CD4-positive, alpha-beta T cell (primary cell): ENCODE measurements at regions not wholly inside any gene's neighbourhood (a gene's known extent, or its start where the extent isn't known, plus 50 kb on each side); places are given as distances from the start of the nearest gene placed in this dataset.

ENCODE experiments used
- ATAC-seq: fragments of 200-7000 bp; cut with Tn5 transposase; one replicate; pipeline ENCODE4 v1.10.0; 2022; ENCODE audit warnings: mild to moderate bottlenecking; ENCODE audit not compliant: poor library complexity
- CTCF ChIA-PET: fragments of 350-600 bp; sonication (Branson Sonifier 250); formaldehyde crosslinking; loops from one replicate; lab custom pipeline; 2021; ENCODE audit warnings: antibody characterized with exemption, inconsistent platforms; lab: Charles Lee
- POLR2A ChIA-PET: fragments of 350-600 bp; sonication (Branson Sonifier 250); formaldehyde crosslinking; loops from one replicate; lab custom pipeline; 2021; ENCODE audit warnings: antibody characterized with exemption, inconsistent platforms; lab: Charles Lee
- DNase-seq, 14 experiments: peaks; one replicate each; pipeline ENCODE4 v3.0.0-alpha.2; 2013 to 2020; ENCODE audit warnings: mixed read lengths in 2 of 14
- H3K27ac ChIP-seq, 2 donors: one replicate each; pipeline versions ENCODE4 v1.5.1 to v1.7.0; 2013; ENCODE audit warnings: low read length in 2 of 2, low read depth in 1 of 2, mild to moderate bottlenecking in 1 of 2
- H3K27me3 ChIP-seq, 2 experiments: 1 replicate in 1 of 2; 2 replicates in 1 of 2; pipeline versions ENCODE4 v1.6.1 to v1.7.0; 2013; ENCODE audit warnings: low read length in 2 of 2, control low read depth in 1 of 2, mild to moderate bottlenecking in 1 of 2, moderate library complexity in 1 of 2; ENCODE audit not compliant: insufficient read depth in 2 of 2, control insufficient read depth in 1 of 2
- H3K36me3 ChIP-seq: one replicate; pipeline ENCODE4 v1.6.1; 2013; ENCODE audit warnings: low read length, control low read depth; ENCODE audit not compliant: insufficient read depth
- H3K4me1 ChIP-seq: one replicate; pipeline ENCODE4 v1.6.1; 2013; ENCODE audit warnings: low read length, control low read depth; ENCODE audit not compliant: insufficient read depth
- H3K4me3 ChIP-seq: one replicate; pipeline ENCODE4 v1.5.1; 2013; ENCODE audit warnings: mild to moderate bottlenecking, low read length, moderate library complexity
- H3K9me3 ChIP-seq, 2 experiments: 1 replicate in 1 of 2; 2 replicates in 1 of 2; pipeline versions ENCODE4 v1.6.1 to v1.7.0; 2013; ENCODE audit warnings: low read length in 2 of 2, mild to moderate bottlenecking in 2 of 2, control low read depth in 1 of 2, moderate library complexity in 1 of 2; ENCODE audit not compliant: control insufficient read depth in 1 of 2, insufficient read depth in 1 of 2
- H3K27ac Mint-ChIP-seq: one replicate; pipeline ENCODE4 v1.8.0; 2020; ENCODE audit warnings: mixed read lengths
- H3K27me3 Mint-ChIP-seq: one replicate; pipeline ENCODE4 v1.8.0; 2021; ENCODE audit warnings: mixed read lengths
- H3K36me3 Mint-ChIP-seq: one replicate; pipeline ENCODE4 v1.8.0; 2021; ENCODE audit warnings: low read depth, mixed read lengths
- H3K4me1 Mint-ChIP-seq: one replicate; pipeline ENCODE4 v1.8.0; 2021; ENCODE audit warnings: low read depth, mixed read lengths
- H3K4me3 Mint-ChIP-seq: one replicate; pipeline ENCODE4 v1.8.0; 2020; ENCODE audit warnings: mild to moderate bottlenecking, mixed read lengths
- H3K9me3 Mint-ChIP-seq: one replicate; pipeline ENCODE4 v1.8.0; 2020; ENCODE audit warnings: mixed read lengths
- CTCF ChIP-seq: fragments of 200-600 bp; IDR thresholded peaks from one replicate; pipeline ENCODE4 v1.8.0; 2022; ENCODE audit warnings: antibody characterized with exemption, mild to moderate bottlenecking
- intact Hi-C, 2 experiments: fragments of 100-400 bp; cut with DNase I in 1 of 2; cut with micrococcal nuclease in 1 of 2; formaldehyde crosslinking; loops; one replicate each; pipeline versions ENCODE4 v1.15.1 to v1.9.0; 2023 to 2025; cut with DNase I, micrococcal nuclease

DNA sequence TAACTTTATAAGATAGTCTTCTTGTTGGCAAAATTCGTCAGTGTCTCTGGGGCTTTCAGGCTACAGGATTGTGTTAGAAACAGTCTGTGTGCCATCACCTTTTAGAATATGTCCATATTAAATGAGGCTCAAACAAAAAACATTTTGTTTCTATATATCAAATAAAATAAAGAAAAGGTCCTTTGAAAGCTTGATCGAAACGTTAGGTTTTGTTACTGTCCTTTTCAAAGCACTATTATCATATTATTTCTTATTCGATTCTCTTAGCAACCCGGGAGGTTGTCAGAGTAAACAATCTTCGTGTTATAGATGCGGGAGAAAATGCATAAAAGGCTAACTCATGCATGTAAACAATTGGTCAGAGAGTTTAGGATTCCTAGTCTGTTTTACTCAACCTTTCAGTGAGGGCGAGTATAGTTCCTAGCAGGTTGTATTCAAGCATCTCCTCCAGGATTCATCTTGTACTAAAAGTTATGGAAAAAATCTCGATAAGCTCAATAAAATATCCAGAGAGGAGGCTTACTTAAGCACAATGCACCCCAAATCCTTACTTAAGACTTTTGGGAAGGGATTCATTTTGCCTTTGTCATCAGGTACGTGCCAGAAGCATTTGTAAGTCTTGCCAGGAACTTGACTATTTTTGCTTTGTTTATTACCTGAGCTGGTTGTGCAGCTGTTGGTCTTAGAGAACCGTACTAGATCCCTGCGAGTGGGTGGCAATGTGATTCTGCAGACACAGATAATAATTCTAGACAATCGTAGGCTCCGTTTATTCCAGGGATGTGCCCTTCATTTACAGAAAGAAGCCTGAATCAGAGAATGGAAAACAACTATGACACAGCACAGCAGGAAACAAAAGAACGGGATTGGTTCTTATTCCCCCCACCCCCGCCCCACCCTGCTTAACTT lies 159.6 kb upstream of the ZNF217 start:
- DNase-seq (peak in 1 of 14 experiments; percentile 23), ATAC-seq (no peak)
- H3K27me3 Mint-ChIP-seq: no peaks in the 10 kb centered on the region
- peak overlapping the region; percentile 50 to 74 for H3K27ac ChIP-seq
- no peak overlapping the region for H3K4me3 ChIP-seq
- no peak for TF ChIP-seq CTCF
- peak overlapping the region; percentile 40 for H3K4me3 Mint-ChIP-seq
- H3K4me1 Mint-ChIP-seq: peaks cover 79% of the 10 kb centered on the region
- ChIA-PET CTCF (interaction anchor here (0.6 to 1.3 kb wide), 2 partner anchors 110 to 164 kb away, joined by 3 to 4 read pairs; no protein-coding TSS in a partner anchor), POLR2A (interaction anchor here (0.7 to 2.7 kb wide), 6 partner anchors 17 to 144 kb away, joined by 3 to 9 read pairs (median 4); no protein-coding TSS in a partner anchor)
- H3K27ac Mint-ChIP-seq: peak overlapping the region; percentile 93
- no peaks in the 10 kb centered on the region for H3K36me3 Mint-ChIP-seq
- intact Hi-C loops: loop anchor here (5.0 to 10.0 kb wide), 6 partner anchors 84 to 176 kb away; no protein-coding TSS in a partner anchor
- H3K36me3 ChIP-seq: no peaks in the 10 kb centered on the region
- peaks cover 74% of the 10 kb centered on the region for H3K4me1 ChIP-seq
- no peaks in the 10 kb centered on the region for H3K9me3 Mint-ChIP-seq
- H3K27me3 ChIP-seq: no peaks in the 10 kb centered on the region
- H3K9me3 ChIP-seq: no peaks in the 10 kb centered on the region

DNA sequence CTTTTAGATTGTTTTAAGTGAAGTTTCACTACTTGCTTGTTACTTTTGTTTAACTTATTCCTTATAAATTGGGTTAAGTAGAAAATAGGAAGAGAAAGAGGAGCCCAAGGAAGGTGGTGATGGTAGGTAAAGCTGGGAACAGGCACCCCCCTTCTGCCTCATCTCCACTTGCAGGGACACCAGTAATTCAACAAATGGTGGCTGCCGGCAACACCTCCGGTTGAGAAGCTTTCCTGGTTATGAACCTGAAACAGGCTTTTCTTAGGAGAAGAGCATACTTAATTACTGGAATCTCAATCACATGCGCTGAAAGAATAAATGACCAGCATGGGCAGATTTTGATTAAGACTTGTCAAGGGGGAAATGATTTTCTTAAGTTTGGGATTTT lies 158.9 kb upstream of the ZNF217 start:
- Mint-ChIP-seq H3K27me3 (no peaks in the 10 kb centered on the region), H3K4me1 (peaks cover 82% of the 10 kb centered on the region), H3K36me3 (no peaks in the 10 kb centered on the region), H3K27ac (peak overlapping the region; percentile 93), H3K9me3 (no peaks in the 10 kb centered on the region), H3K4me3 (peak overlapping the region; percentile 39)
- no peak for DNase-seq
- Histone ChIP-seq H3K27me3 (no peaks in the 10 kb centered on the region), H3K4me3 (no peak overlapping the region), H3K27ac (peak overlapping the region; percentile 44 to 74), H3K9me3 (no peaks in the 10 kb centered on the region), H3K36me3 (no peaks in the 10 kb centered on the region), H3K4me1 (peaks cover 72% of the 10 kb centered on the region)
- intact Hi-C loops: loop anchor here (5.0 to 10.0 kb wide), 6 partner anchors 85 to 175 kb away; no protein-coding TSS in a partner anchor
- no peak for ATAC-seq
- POLR2A ChIA-PET: interaction anchor here (0.7 to 2.7 kb wide), 4 partner anchors 16 to 143 kb away, joined by 3 to 9 read pairs (median 4); no protein-coding TSS in a partner anchor
- TF ChIP-seq CTCF: no peak
- CTCF ChIA-PET: interaction anchor here (1.3 kb wide), 1 partner anchor 110 kb away, joined by 3 read pairs; no protein-coding TSS in a partner anchor

- no peak for ATAC-seq
- no peak overlapping the region for H3K4me3 ChIP-seq
- H3K4me1 Mint-ChIP-seq: peaks cover 82% of the 10 kb centered on the region
Measured at GRCh38 chr20:53751620-53752318, 158.1 kb upstream of the ZNF217 start.

More at GRCh38 chr20:53751620-53752318, 158.1 kb upstream of the ZNF217 start:
- Histone ChIP-seq H3K27ac (peak overlapping the region; percentile 53 to 74), H3K4me1 (peaks cover 68% of the 10 kb centered on the region), H3K27me3 (no peaks in the 10 kb centered on the region), H3K36me3 (no peaks in the 10 kb centered on the region), H3K9me3 (no peaks in the 10 kb centered on the region)
- POLR2A ChIA-PET: interaction anchor here (0.6 to 2.7 kb wide), 16 partner anchors 9 to 188 kb away, joined by 3 to 9 read pairs (median 5); no protein-coding TSS in a partner anchor
- peak overlapping the region; percentile 93 for H3K27ac Mint-ChIP-seq
- intact Hi-C loops: loop anchor here (5.0 to 10.0 kb wide), 6 partner anchors 86 to 174 kb away; no protein-coding TSS in a partner anchor
- no peaks in the 10 kb centered on the region for H3K36me3 Mint-ChIP-seq
- DNase-seq: peak in 3 of 14 experiments; percentile 23 to 53 (median 53)
- H3K9me3 Mint-ChIP-seq: no peaks in the 10 kb centered on the region
- no peak for TF ChIP-seq CTCF
- CTCF ChIA-PET: interaction anchor here (0.9 kb wide), 1 partner anchor 164 kb away, joined by 4 read pairs; no protein-coding TSS in a partner anchor
- H3K4me3 Mint-ChIP-seq: peak overlapping the region; percentile 65
- H3K27me3 Mint-ChIP-seq: no peaks in the 10 kb centered on the region
